IMR-90 (cell line): ENCODE measurements at regions not wholly inside any gene's neighbourhood (a gene's known extent, or its start where the extent isn't known, plus 50 kb on each side); places are given as distances from the start of the nearest gene placed in this dataset.

Experiments
- ATAC-seq: fragments of 200-7000 bp; cut with Tn5 transposase; 2 replicates; pipeline ENCODE4 v1.9.1; 2020; ENCODE audit warnings: low read depth, mild to moderate bottlenecking, moderate library complexity
- BruUV-seq: library from RNA; stranded (reverse); fragments of 400-500 nt; replicated peaks from 2 replicates; lab custom pipeline; 2021; lab: Mats Ljungman, UMichigan
- CTCF ChIA-PET: fragments of 300-600 bp; formaldehyde crosslinking; extraction: SDS; loops from one replicate; lab custom pipeline; 2021; ENCODE audit warnings: antibody characterized with exemption; lab: Yijun Ruan, JAX
- POLR2A ChIA-PET: fragments of 300-600 bp; sonication (Branson Sonifier 250); formaldehyde crosslinking; loops from one replicate; lab custom pipeline; 2022; ENCODE audit warnings: antibody characterized with exemption; ENCODE audit not compliant: unreplicated experiment; lab: Charles Lee
- DNase-seq: peaks from one replicate; pipeline ENCODE4 v3.0.0; 2013
- H2AFZ ChIP-seq: replicated peaks from 2 replicates; pipeline ENCODE3; 2013; ENCODE audit warnings: low read length, mild to moderate bottlenecking; ENCODE audit not compliant: poor library complexity
- H2AK5ac ChIP-seq: 2 replicates; pipeline ENCODE4 v1.6.1; 2013; ENCODE audit warnings: low read depth, low read length, inconsistent platforms
- H2AK9ac ChIP-seq: replicated peaks from 2 replicates; pipeline ENCODE3; 2013; ENCODE audit warnings: mild to moderate bottlenecking, low read depth, low read length, moderate library complexity; ENCODE audit not compliant: poor library complexity
- H2BK120ac ChIP-seq: 2 replicates; pipeline ENCODE4 v1.6.1; 2013; ENCODE audit warnings: low read depth, low read length, inconsistent platforms
- H2BK15ac ChIP-seq: 3 replicates; pipeline ENCODE4 v1.6.1; 2013; ENCODE audit warnings: low read depth, low read length, inconsistent platforms
- H2BK20ac ChIP-seq: 2 replicates; pipeline ENCODE4 v1.6.1; 2013; ENCODE audit warnings: low read depth, mild to moderate bottlenecking, inconsistent platforms, low read length, moderate library complexity
- H2BK5ac ChIP-seq: 2 replicates; pipeline ENCODE4 v1.6.1; 2013; ENCODE audit warnings: mild to moderate bottlenecking, low read depth, low read length, inconsistent platforms; ENCODE audit not compliant: poor library complexity, severe bottlenecking
- H3K14ac ChIP-seq: replicated peaks from 2 replicates; pipeline ENCODE4 v1.6.1; 2013; ENCODE audit warnings: low read depth, low read length, inconsistent platforms
- H3K18ac ChIP-seq: 2 replicates; pipeline ENCODE4 v1.6.1; 2013; ENCODE audit warnings: low read depth, low read length, control low read depth
- H3K23ac ChIP-seq: 2 replicates; pipeline ENCODE4 v1.6.1; 2013; ENCODE audit warnings: low read depth, low read length, inconsistent platforms
- H3K27ac ChIP-seq: 2 replicates; pipeline ENCODE4 v1.5.1; 2013; ENCODE audit warnings: mild to moderate bottlenecking, control low read depth, low read length; ENCODE audit not compliant: insufficient read depth
- H3K27me3 ChIP-seq: 2 replicates; pipeline ENCODE4 v1.6.1; 2013; ENCODE audit warnings: low read length; ENCODE audit not compliant: control insufficient read depth, insufficient read depth
- H3K36me3 ChIP-seq: 2 replicates; pipeline ENCODE4 v1.6.1; 2013; ENCODE audit warnings: low read length, mixed read lengths; ENCODE audit not compliant: control insufficient read depth, insufficient read depth
- H3K4ac ChIP-seq: 2 replicates; pipeline ENCODE4 v1.6.1; 2013; ENCODE audit warnings: low read depth, low read length, inconsistent platforms
- H3K4me1 ChIP-seq: 2 replicates; pipeline ENCODE4 v1.6.1; 2013; ENCODE audit warnings: low read length, mixed read lengths; ENCODE audit not compliant: control insufficient read depth, insufficient read depth
- H3K4me2 ChIP-seq: 2 replicates; pipeline ENCODE4 v1.6.1; 2013; ENCODE audit warnings: low read depth, mild to moderate bottlenecking, control low read depth, low read length, moderate library complexity
- H3K4me3 ChIP-seq: 2 replicates; pipeline ENCODE4 v1.5.1; 2013; ENCODE audit warnings: low read depth, mild to moderate bottlenecking, control low read depth, low read length, moderate library complexity; ENCODE audit not compliant: insufficient read depth
- H3K56ac ChIP-seq: 2 replicates; pipeline ENCODE4 v1.6.1; 2013; ENCODE audit warnings: low read length, inconsistent platforms; ENCODE audit not compliant: insufficient read depth; ENCODE audit errors: extremely low read depth
- H3K79me1 ChIP-seq, 2 experiments: 2 replicates each; pipeline ENCODE4 v1.6.1; 2013; ENCODE audit warnings: low read length in 2 of 2, inconsistent platforms in 1 of 2, low read depth in 1 of 2
- H3K9ac ChIP-seq: 2 replicates; pipeline ENCODE4 v1.6.1; 2013; ENCODE audit warnings: low read depth, low read length, control low read depth
- H3K9me1 ChIP-seq: 2 replicates; pipeline ENCODE4 v1.6.1; 2013; ENCODE audit warnings: low read length, inconsistent platforms; ENCODE audit not compliant: insufficient read depth
- H3K9me3 ChIP-seq: 2 replicates; pipeline ENCODE4 v1.6.1; 2013; ENCODE audit warnings: low read length; ENCODE audit not compliant: control insufficient read depth, insufficient read depth
- H4K20me1 ChIP-seq: 2 replicates; pipeline ENCODE4 v1.6.1; 2013; ENCODE audit warnings: low read length, inconsistent platforms; ENCODE audit not compliant: insufficient read depth
- H4K5ac ChIP-seq: 2 replicates; pipeline ENCODE4 v1.6.1; 2013; ENCODE audit warnings: mild to moderate bottlenecking, low read depth, low read length, control low read depth
- H4K8ac ChIP-seq, 2 experiments: 2 replicates each; pipeline ENCODE4 v1.6.1; 2013; ENCODE audit warnings: low read depth in 2 of 2, low read length in 2 of 2, control low read depth in 1 of 2, inconsistent platforms in 1 of 2
- H4K91ac ChIP-seq: 2 replicates; pipeline ENCODE4 v1.6.1; 2013; ENCODE audit warnings: low read depth, low read length, inconsistent platforms; ENCODE audit not compliant: insufficient read depth
- CEBPB ChIP-seq: IDR thresholded peaks from 2 replicates; pipeline ENCODE4 v1.6.1; 2012; ENCODE audit warnings: low read depth, low read length, improper control_type of control experiment
- CHD1 ChIP-seq: IDR thresholded peaks from 2 replicates; pipeline ENCODE4 v1.6.1; 2012; ENCODE audit warnings: low read depth, low read length, improper control_type of control experiment
- POLR2A ChIP-seq: IDR thresholded peaks from 2 replicates; pipeline ENCODE4 v1.6.1; 2012; ENCODE audit warnings: mild to moderate bottlenecking, low read depth, low read length
- RAD21 ChIP-seq: IDR thresholded peaks from 2 replicates; pipeline ENCODE4 v1.6.1; 2012; ENCODE audit warnings: low read length, improper control_type of control experiment
- RFX5 ChIP-seq: IDR thresholded peaks from 2 replicates; pipeline ENCODE4 v1.8.0; 2012; ENCODE audit warnings: low read depth, mild to moderate bottlenecking, low read length, moderate library complexity
- WGBS, 2 experiments: methylation state at CpG; one replicate each; pipeline versions ENCODE4 v1.1.5 to v1.1.7; 2013; ENCODE audit warnings: missing lambda C conversion rate in 2 of 2; ENCODE audit not compliant: insufficient read length in 1 of 2; ENCODE audit errors: extremely low coverage in 2 of 2; 5-methylcytosine and 5-hydroxymethylcytosine counted together
- dilution Hi-C: fragments of 300-500 bp; cut with HindIII; formaldehyde crosslinking; loops from one replicate; pipeline ENCODE4 v1.14.3; 2018; ENCODE audit warnings: low sequenced_read_pairs; ENCODE audit not compliant: unreplicated experiment
- in situ Hi-C: fragments of 300-500 bp; cut with MboI; formaldehyde crosslinking; loops from 3 replicates; pipeline ENCODE4 v1.14.3; 2019; ENCODE audit warnings: low sequenced_read_pairs, inconsistent platforms, mixed read lengths
- intact Hi-C: fragments of 100-400 bp; cut with micrococcal nuclease; formaldehyde crosslinking; loops from 2 replicates; pipeline ENCODE4 v1.10.0; 2022
- TF ChIP-seq, protein P1 (sequence below): fragments of 150-350 bp; IDR thresholded peaks from 2 replicates; pipeline ENCODE4 v1.6.1; 2016; ENCODE audit warnings: low read depth, mild to moderate bottlenecking, low read length, moderate library complexity, borderline replicate concordance
- TF ChIP-seq, protein P2 (sequence below): fragments of 150-350 bp; IDR thresholded peaks from 2 replicates; pipeline ENCODE4 v1.6.1; 2017; ENCODE audit warnings: mild to moderate bottlenecking, antibody characterized with exemption, low read length, low read depth
- TF ChIP-seq, protein P3 (sequence below): conservative IDR thresholded peaks from 2 replicates; pipeline ENCODE4 v1.5.1; 2012; ENCODE audit warnings: mild to moderate bottlenecking, low read depth, low read length, improper control_type of control experiment

GRCh38 chr20:59094576-59094975 lies 52.0 kb upstream of the PRELID3B start:
- Histone ChIP-seq H3K9ac (no peak overlapping the region), H2AFZ (no peak overlapping the region), H4K91ac (no peak overlapping the region), H3K4me1 (no peaks in the 10 kb centered on the region), H3K9me3 (no peaks in the 10 kb centered on the region), H4K5ac (no peak overlapping the region), H3K56ac (no peak overlapping the region), H3K4ac (no peak overlapping the region), H2BK120ac (no peak overlapping the region), H4K20me1 (no peaks in the 10 kb centered on the region), H3K9me1 (no peaks in the 10 kb centered on the region), H3K79me1 (no peaks in the 10 kb centered on the region), H3K4me3 (no peak overlapping the region), H4K8ac (no peak overlapping the region), H3K27me3 (peaks cover 11% of the 10 kb centered on the region), H2BK15ac (no peak overlapping the region), H3K18ac (no peak overlapping the region), H3K36me3 (no peaks in the 10 kb centered on the region), H3K4me2 (no peak overlapping the region), H2BK20ac (no peak overlapping the region), H2AK5ac (no peak overlapping the region), H3K14ac (no peak overlapping the region), H3K23ac (no peak overlapping the region), H2BK5ac (no peak overlapping the region), H2AK9ac (no peak overlapping the region), H3K27ac (no peak overlapping the region)
- ChIA-PET CTCF (interaction anchor here (0.7 kb wide), 1 partner anchor 40 kb away, joined by 3 read pairs; no protein-coding TSS in a partner anchor), POLR2A (no interaction called here)
- no CpG with 5 or more reads among the region's 8 CpGs for WGBS, 2 experiments
- no peak for ATAC-seq
- TF ChIP-seq, protein P1, sequence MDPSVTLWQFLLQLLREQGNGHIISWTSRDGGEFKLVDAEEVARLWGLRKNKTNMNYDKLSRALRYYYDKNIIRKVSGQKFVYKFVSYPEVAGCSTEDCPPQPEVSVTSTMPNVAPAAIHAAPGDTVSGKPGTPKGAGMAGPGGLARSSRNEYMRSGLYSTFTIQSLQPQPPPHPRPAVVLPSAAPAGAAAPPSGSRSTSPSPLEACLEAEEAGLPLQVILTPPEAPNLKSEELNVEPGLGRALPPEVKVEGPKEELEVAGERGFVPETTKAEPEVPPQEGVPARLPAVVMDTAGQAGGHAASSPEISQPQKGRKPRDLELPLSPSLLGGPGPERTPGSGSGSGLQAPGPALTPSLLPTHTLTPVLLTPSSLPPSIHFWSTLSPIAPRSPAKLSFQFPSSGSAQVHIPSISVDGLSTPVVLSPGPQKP = no peak
- no peak for TF ChIP-seq POLR2A
- no peak for TF ChIP-seq CHD1
- no peak for TF ChIP-seq RFX5
- TF ChIP-seq, protein P2, sequence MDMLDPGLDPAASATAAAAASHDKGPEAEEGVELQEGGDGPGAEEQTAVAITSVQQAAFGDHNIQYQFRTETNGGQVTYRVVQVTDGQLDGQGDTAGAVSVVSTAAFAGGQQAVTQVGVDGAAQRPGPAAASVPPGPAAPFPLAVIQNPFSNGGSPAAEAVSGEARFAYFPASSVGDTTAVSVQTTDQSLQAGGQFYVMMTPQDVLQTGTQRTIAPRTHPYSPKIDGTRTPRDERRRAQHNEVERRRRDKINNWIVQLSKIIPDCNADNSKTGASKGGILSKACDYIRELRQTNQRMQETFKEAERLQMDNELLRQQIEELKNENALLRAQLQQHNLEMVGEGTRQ = no peak
- TF ChIP-seq RAD21 = no peak
- TF ChIP-seq CEBPB = no peak
- TF ChIP-seq, protein P3, sequence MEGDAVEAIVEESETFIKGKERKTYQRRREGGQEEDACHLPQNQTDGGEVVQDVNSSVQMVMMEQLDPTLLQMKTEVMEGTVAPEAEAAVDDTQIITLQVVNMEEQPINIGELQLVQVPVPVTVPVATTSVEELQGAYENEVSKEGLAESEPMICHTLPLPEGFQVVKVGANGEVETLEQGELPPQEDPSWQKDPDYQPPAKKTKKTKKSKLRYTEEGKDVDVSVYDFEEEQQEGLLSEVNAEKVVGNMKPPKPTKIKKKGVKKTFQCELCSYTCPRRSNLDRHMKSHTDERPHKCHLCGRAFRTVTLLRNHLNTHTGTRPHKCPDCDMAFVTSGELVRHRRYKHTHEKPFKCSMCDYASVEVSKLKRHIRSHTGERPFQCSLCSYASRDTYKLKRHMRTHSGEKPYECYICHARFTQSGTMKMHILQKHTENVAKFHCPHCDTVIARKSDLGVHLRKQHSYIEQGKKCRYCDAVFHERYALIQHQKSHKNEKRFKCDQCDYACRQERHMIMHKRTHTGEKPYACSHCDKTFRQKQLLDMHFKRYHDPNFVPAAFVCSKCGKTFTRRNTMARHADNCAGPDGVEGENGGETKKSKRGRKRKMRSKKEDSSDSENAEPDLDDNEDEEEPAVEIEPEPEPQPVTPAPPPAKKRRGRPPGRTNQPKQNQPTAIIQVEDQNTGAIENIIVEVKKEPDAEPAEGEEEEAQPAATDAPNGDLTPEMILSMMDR = no peak
- dilution Hi-C loops = no loop called here
- BruUV-seq = no TSS peak
- in situ Hi-C loops = no loop called here
- intact Hi-C loops = no loop called here
- DNase-seq = no peak
